ENCODE measurements at regions not wholly inside any gene's neighbourhood (a gene's known extent, or its start where the extent isn't known, plus 50 kb on each side); places are given as distances from the start of the nearest gene placed in this dataset.

DNA sequence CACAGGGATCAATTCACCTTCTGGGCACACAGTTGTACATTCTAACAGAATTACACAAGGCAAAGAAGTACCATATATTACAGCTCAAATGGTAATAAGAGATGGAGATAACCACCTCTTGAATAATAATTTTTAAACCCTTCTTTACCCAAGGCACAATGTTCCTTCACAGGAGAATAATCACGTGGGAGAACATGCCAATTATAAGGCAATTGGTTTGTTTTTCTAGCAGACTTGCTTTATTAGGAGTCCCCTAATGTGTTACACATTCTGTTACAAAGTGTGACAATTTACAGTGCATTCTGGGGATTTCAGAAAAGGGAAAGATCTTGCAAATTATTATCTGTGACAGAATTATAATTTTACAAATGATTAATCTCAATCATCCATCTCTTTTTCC is 380.3 kb downstream of the RND3 start:
- H3K9ac ChIP-seq (ENCODE audit: insufficient read length, low read depth) = no peak overlapping the region
- DNase-seq (ENCODE audit: low read depth, low spot score) = no peak
- H3K9me3 ChIP-seq (ENCODE audit: insufficient read depth, low read length) = no peaks in the 10 kb centered on the region
- no peak overlapping the region for H3K4me3 ChIP-seq (ENCODE audit: insufficient read length, low read depth)
- no peaks in the 10 kb centered on the region for H3K36me3 ChIP-seq (ENCODE audit: insufficient read depth, insufficient read length, low read length)
- no peak for TF ChIP-seq SUZ12 (IDR thresholded peaks at IDR 0.05; ENCODE audit: extremely low read depth, insufficient read depth, insufficient read length)
- TF ChIP-seq YY1 (IDR thresholded peaks at IDR 0.05; ENCODE audit: insufficient read depth, insufficient read length) = no peak
- no peak for TF ChIP-seq ZNF274 (IDR thresholded peaks at IDR 0.05; ENCODE audit: low read depth, low read length)
- H3K4me1 ChIP-seq (ENCODE audit: insufficient read depth, insufficient read length) = no peaks in the 10 kb centered on the region
- H3K27me3 ChIP-seq (ENCODE audit: insufficient read depth, insufficient read length) = no peaks in the 10 kb centered on the region

DNA sequence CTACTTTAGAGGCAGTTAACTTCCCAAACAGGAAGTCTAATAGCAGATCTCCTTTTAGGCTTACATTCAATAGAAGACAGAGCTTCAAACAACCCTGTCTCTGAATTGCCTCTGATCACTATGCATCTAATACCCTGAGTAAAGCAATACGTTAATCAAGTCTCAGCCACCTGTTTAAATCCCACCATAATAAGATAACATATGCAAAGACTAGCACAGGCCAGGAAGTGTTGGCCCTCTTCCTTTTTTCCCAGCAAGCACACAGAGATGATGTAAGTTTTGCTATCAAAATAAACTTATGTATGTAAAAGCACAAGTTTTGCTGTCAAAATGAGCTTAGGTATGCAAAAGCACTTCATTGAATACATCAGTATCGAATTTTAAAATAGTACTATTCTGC is 385.5 kb downstream of the RND3 start:
- Histone ChIP-seq H3K9me3 (ENCODE audit: insufficient read depth, low read length) (no peaks in the 10 kb centered on the region), H3K4me1 (ENCODE audit: insufficient read depth, insufficient read length) (no peaks in the 10 kb centered on the region), H3K4me3 (ENCODE audit: insufficient read length, low read depth) (no peak overlapping the region), H3K36me3 (ENCODE audit: insufficient read depth, insufficient read length, low read length) (no peaks in the 10 kb centered on the region), H3K9ac (ENCODE audit: insufficient read length, low read depth) (no peak overlapping the region), H3K27me3 (ENCODE audit: insufficient read depth, insufficient read length) (no peaks in the 10 kb centered on the region)
- no peak for TF ChIP-seq YY1 (IDR thresholded peaks at IDR 0.05; ENCODE audit: insufficient read depth, insufficient read length)
- TF ChIP-seq ZNF274 (IDR thresholded peaks at IDR 0.05; ENCODE audit: low read depth, low read length) = no peak
- no peak for TF ChIP-seq SUZ12 (IDR thresholded peaks at IDR 0.05; ENCODE audit: extremely low read depth, insufficient read depth, insufficient read length)
- no peak for DNase-seq (ENCODE audit: low read depth, low spot score)

DNA sequence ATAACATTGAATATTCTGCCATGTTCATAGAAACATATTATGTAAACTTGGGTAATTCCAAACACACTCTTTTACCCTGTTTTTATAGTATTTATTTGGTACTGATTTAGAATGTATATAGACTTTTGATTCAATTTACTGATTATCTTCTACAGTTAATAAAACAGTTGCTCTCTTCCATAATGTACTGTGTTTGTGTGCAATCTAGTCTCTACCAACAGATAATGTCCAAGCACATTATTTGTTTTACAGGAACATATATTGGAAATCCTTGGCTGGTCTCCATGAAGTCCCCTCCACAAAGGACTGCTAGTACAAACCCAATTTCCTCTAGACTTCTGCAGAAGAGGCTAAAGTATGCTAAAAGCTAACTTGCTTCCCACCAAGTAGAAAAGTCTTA is 386.6 kb downstream of the RND3 start:
- H3K9ac ChIP-seq (ENCODE audit: insufficient read length, low read depth) = no peak overlapping the region
- TF ChIP-seq ZNF274 (IDR thresholded peaks at IDR 0.05; ENCODE audit: low read depth, low read length) = no peak
- TF ChIP-seq YY1 (IDR thresholded peaks at IDR 0.05; ENCODE audit: insufficient read depth, insufficient read length) = no peak
- TF ChIP-seq SUZ12 (IDR thresholded peaks at IDR 0.05; ENCODE audit: extremely low read depth, insufficient read depth, insufficient read length) = no peak
- H3K4me1 ChIP-seq (ENCODE audit: insufficient read depth, insufficient read length) = no peaks in the 10 kb centered on the region
- DNase-seq (ENCODE audit: low read depth, low spot score) = no peak
- H3K9me3 ChIP-seq (ENCODE audit: insufficient read depth, low read length) = no peaks in the 10 kb centered on the region
- no peaks in the 10 kb centered on the region for H3K36me3 ChIP-seq (ENCODE audit: insufficient read depth, insufficient read length, low read length)
- no peak overlapping the region for H3K4me3 ChIP-seq (ENCODE audit: insufficient read length, low read depth)
- no peaks in the 10 kb centered on the region for H3K27me3 ChIP-seq (ENCODE audit: insufficient read depth, insufficient read length)

DNA sequence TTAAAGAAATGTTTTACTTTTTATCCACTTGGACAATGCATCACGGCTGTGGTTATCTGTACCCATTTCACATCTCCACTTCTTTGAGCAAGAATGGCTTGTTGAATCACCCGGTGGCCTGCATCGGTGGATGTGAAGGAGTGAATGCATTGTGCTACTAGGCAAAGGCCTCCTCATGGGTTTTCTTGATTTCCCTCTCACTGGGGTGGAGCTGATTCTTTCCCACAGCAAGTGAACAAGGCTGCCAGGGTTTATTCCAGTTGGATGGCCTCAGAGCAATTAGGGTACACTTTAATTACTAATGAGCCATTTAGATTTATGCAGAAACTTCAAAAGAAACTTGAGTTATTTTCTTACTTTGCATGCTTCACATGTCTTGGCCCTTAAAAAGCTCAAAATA is 387.1 kb downstream of the RND3 start:
- H3K9me3 ChIP-seq (ENCODE audit: insufficient read depth, low read length) = no peaks in the 10 kb centered on the region
- TF ChIP-seq YY1 (IDR thresholded peaks at IDR 0.05; ENCODE audit: insufficient read depth, insufficient read length) (no peak), SUZ12 (IDR thresholded peaks at IDR 0.05; ENCODE audit: extremely low read depth, insufficient read depth, insufficient read length) (no peak), ZNF274 (IDR thresholded peaks at IDR 0.05; ENCODE audit: low read depth, low read length) (no peak)
- DNase-seq (ENCODE audit: low read depth, low spot score) = no peak
- H3K36me3 ChIP-seq (ENCODE audit: insufficient read depth, insufficient read length, low read length) = no peaks in the 10 kb centered on the region
- H3K9ac ChIP-seq (ENCODE audit: insufficient read length, low read depth) = no peak overlapping the region
- H3K4me3 ChIP-seq (ENCODE audit: insufficient read length, low read depth) = no peak overlapping the region
- H3K27me3 ChIP-seq (ENCODE audit: insufficient read depth, insufficient read length) = no peaks in the 10 kb centered on the region
- H3K4me1 ChIP-seq (ENCODE audit: insufficient read depth, insufficient read length) = no peaks in the 10 kb centered on the region

DNA sequence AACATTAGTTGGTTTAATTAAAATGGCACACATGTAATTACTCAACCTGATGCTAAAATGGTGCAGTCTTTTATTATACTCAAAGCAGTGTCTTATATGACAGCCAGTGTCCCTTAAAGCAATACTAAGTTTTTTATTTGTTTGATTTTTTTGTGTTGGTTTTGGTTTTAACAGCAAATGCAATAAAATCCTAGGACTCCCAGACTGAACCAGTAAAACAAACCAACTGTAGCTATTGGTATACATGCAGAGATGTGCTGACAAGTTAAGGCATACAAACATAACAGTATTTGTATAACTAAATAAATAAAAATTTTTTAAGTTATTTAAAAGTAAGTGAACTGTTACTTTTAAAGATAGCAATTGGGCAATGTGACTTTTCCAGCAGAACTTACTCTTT is 387.7 kb downstream of the RND3 start:
- no peak for TF ChIP-seq ZNF274 (IDR thresholded peaks at IDR 0.05; ENCODE audit: low read depth, low read length)
- TF ChIP-seq SUZ12 (IDR thresholded peaks at IDR 0.05; ENCODE audit: extremely low read depth, insufficient read depth, insufficient read length) = no peak
- TF ChIP-seq YY1 (IDR thresholded peaks at IDR 0.05; ENCODE audit: insufficient read depth, insufficient read length) = no peak
- H3K36me3 ChIP-seq (ENCODE audit: insufficient read depth, insufficient read length, low read length) = no peaks in the 10 kb centered on the region
- H3K9ac ChIP-seq (ENCODE audit: insufficient read length, low read depth) = no peak overlapping the region
- no peaks in the 10 kb centered on the region for H3K27me3 ChIP-seq (ENCODE audit: insufficient read depth, insufficient read length)
- DNase-seq (ENCODE audit: low read depth, low spot score) = no peak
- H3K9me3 ChIP-seq (ENCODE audit: insufficient read depth, low read length) = no peaks in the 10 kb centered on the region
- no peaks in the 10 kb centered on the region for H3K4me1 ChIP-seq (ENCODE audit: insufficient read depth, insufficient read length)
- no peak overlapping the region for H3K4me3 ChIP-seq (ENCODE audit: insufficient read length, low read depth)

DNA sequence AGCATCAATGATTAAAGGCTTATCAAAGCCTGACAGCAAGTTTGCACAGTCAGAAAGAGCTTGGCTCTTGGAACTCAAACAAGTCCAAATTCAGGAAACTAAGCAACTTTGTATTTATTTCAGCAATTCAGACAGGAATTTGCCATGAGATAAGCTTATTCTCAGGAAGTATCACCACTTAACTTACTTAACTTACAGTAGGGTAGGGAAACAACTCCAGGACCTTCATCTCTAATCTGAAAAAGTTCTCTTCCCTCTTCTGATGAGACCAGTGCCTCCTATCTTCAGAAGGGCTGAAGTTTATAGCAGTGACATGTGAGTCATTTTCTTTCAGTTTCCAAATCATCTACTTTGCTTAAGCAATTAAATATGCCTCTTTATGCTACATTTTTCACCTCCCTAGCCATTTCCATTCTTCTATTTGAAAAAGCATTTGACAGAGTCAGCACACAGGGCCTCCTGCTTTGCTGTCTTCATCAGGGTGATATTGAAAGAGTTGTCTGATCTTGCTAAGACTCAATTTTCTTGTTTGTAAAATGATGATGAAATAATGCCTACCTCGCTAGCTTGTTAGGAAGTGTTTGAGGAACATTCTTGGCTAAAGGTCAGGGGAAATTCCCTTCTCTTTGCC is 389.5 kb downstream of the RND3 start:
- Histone ChIP-seq H3K4me3 (ENCODE audit: insufficient read length, low read depth) (no peak overlapping the region), H3K9ac (ENCODE audit: insufficient read length, low read depth) (no peak overlapping the region), H3K4me1 (ENCODE audit: insufficient read depth, insufficient read length) (no peaks in the 10 kb centered on the region), H3K36me3 (ENCODE audit: insufficient read depth, insufficient read length, low read length) (no peaks in the 10 kb centered on the region), H3K27me3 (ENCODE audit: insufficient read depth, insufficient read length) (no peaks in the 10 kb centered on the region), H3K9me3 (ENCODE audit: insufficient read depth, low read length) (no peaks in the 10 kb centered on the region)
- TF ChIP-seq ZNF274 (IDR thresholded peaks at IDR 0.05; ENCODE audit: low read depth, low read length) = no peak
- no peak for TF ChIP-seq SUZ12 (IDR thresholded peaks at IDR 0.05; ENCODE audit: extremely low read depth, insufficient read depth, insufficient read length)
- DNase-seq (ENCODE audit: low read depth, low spot score) = no peak

DNA sequence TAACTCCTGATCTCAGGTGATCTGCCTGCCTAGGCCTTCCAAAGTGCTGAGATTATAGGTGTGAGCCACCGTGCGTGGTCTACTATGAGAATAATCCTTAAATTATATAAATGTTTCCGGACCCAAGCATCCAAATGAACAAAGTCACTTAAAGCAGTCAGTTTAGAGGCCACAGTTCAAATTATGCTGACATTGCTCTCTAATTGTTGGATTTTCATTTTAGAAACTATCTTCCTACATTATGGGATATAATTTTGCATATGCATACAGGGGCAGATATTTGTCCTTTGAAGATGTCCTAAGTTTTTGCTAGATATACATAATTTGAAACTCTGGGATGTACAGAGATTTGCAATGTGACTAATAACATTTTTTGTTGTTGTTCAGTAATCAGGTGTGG is 390.1 kb downstream of the RND3 start:
- no peaks in the 10 kb centered on the region for H3K27me3 ChIP-seq (ENCODE audit: insufficient read depth, insufficient read length)

More for the DNA sequence above, 390.1 kb downstream of the RND3 start:
- no peak for DNase-seq (ENCODE audit: low read depth, low spot score)
- TF ChIP-seq ZNF274 (IDR thresholded peaks at IDR 0.05; ENCODE audit: low read depth, low read length) (no peak), YY1 (IDR thresholded peaks at IDR 0.05; ENCODE audit: insufficient read depth, insufficient read length) (no peak), SUZ12 (IDR thresholded peaks at IDR 0.05; ENCODE audit: extremely low read depth, insufficient read depth, insufficient read length) (no peak)
- Histone ChIP-seq H3K9ac (ENCODE audit: insufficient read length, low read depth) (no peak overlapping the region), H3K36me3 (ENCODE audit: insufficient read depth, insufficient read length, low read length) (no peaks in the 10 kb centered on the region), H3K4me1 (ENCODE audit: insufficient read depth, insufficient read length) (no peaks in the 10 kb centered on the region), H3K9me3 (ENCODE audit: insufficient read depth, low read length) (no peaks in the 10 kb centered on the region), H3K4me3 (ENCODE audit: insufficient read length, low read depth) (no peak overlapping the region)
